ENCODE measurements at regions not wholly inside any gene's neighbourhood (a gene's known extent, or its start where the extent isn't known, plus 50 kb on each side); places are given as distances from the start of the nearest gene placed in this dataset.

- DNase-seq: no peak
Observed at GRCh38 chr5:73337586-73338255, 110.9 kb downstream of the FOXD1 start.

DNA sequence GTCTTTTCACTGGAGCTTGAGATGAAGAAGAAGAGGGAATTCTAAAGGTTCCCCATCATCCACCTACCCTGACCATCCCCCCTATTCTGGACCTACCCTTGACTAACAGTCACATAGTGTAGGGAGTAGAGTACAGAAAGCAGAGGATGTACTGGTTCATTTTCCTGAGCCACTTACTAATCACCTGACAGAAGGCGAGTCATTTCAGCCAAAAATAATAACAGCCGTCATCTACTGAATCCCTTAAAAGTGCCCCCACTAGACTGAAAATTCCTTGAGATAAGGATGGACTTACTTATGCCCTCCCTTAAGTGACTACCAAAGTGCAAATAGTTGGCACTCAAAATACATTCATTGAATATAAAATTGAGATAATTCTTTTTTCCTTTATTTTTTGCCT lies 112.2 kb downstream of the FOXD1 start:
- no peak for DNase-seq

GRCh38 chr5:73333944-73334703 lies 114.5 kb downstream of the FOXD1 start:
- no peak for DNase-seq

DNA sequence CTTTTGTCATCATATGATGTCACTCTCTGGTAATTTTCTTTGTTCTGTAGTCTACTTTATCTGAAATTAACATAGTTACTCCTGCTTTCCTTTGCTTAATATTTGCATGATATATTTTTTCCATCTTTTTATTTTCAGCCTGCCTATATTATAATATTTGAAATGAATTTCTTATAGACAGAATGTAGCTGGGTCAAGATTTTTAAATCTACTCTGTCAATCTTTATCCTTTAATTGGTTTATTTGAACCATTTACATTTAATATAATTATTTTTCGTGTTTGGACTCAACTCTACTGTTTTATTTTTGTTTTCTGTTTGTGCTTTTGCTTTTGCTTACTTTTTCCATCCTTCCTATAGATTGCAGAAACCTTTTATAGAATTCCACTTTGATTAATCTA lies 118.0 kb downstream of the FOXD1 start:
- no peak for DNase-seq

DNA sequence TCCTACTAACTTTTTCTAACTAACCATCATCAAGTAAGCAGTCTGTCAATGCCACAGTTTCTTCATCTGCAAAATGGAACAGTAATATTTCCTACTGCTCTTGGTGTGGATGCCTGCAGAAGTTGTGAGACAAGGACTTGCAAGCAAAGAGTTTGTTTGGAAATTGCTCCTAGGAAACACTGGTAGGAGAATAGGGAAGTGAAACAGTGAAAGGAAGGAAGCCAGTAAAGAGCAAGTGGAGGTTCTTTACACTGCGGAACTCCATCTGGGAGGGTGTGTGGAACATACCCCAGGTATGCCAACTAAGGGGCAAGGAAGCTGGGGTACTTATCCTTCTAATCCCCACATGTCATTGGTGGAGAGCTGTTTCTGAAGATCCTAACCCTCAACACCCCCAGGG lies 119.9 kb downstream of the FOXD1 start:
- no peak for DNase-seq

GRCh38 chr5:73327908-73328455 lies 120.6 kb downstream of the FOXD1 start:
- no peak for DNase-seq

GRCh38 chr5:73325546-73325945 lies 123.0 kb downstream of the FOXD1 start:
- no peak for DNase-seq

DNA sequence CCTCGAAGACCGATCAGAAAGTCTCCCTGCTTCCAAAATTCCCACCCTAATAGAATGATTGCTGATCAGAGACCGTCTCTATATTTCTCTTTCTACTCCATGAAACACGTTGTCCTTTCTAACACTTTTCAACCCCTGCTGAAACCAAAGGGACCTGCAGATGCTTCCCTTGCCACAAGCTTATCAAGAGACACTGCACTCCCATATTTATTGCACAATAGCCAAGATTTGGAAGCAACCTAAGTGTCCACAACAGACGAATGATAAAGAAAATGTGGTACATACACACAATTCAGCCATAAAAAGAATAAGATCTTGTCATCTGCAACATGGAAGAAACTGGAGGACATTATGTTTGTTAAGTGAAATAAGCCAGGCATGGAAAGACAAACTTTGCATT lies 125.1 kb downstream of the FOXD1 start:
- no peak for DNase-seq

- DNase-seq: no peak
Observed at GRCh38 chr5:73322437-73323076, 126.0 kb downstream of the FOXD1 start.

GRCh38 chr5:73321757-73322436 lies 126.7 kb downstream of the FOXD1 start:
- DNase-seq: no peak

DNA sequence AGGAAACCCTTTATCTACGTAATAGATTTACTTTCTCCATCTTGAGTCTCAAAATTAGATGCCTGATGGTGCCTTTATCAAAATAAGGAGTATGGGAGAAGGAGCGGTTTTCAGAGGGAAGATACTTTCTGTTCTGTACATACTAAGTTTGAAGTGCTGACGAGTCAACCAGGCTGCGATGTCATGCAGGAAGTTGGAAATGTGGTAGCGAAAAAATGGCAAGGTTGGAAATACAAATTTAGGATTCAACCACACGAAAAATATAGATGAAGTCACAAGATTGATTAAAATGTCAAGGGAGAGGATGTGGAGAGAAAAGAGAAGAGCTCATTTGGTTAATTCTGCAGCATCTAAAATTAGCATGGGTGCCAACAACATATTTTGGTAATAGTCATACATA lies 129.5 kb downstream of the FOXD1 start:
- DNase-seq: no peak

- DNase-seq: no peak
Observed at GRCh38 chr5:73318308-73318719, 130.3 kb downstream of the FOXD1 start.

DNA sequence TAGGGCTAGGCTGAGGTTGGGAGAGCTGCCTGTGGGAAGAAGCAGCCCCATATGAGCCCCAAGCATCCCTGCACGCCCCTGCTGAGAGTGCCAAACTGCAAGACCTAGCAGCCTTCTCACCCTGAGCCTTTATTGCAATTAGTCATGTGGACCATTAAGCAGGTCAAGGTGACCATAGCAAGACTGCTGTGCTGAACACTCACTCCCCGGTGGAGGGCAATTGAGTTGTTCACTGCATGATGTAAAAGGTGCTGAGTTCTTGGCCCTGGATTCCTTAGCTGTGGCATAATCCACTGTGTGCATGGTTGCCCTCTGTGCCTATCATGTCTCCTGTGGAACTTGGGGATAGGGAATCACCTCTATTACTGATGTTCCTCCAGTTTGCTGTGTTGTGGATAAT lies 131.1 kb downstream of the FOXD1 start:
- DNase-seq: no peak

GRCh38 chr5:73314395-73315257 lies 134.0 kb downstream of the FOXD1 start:
- DNase-seq: no peak

DNA sequence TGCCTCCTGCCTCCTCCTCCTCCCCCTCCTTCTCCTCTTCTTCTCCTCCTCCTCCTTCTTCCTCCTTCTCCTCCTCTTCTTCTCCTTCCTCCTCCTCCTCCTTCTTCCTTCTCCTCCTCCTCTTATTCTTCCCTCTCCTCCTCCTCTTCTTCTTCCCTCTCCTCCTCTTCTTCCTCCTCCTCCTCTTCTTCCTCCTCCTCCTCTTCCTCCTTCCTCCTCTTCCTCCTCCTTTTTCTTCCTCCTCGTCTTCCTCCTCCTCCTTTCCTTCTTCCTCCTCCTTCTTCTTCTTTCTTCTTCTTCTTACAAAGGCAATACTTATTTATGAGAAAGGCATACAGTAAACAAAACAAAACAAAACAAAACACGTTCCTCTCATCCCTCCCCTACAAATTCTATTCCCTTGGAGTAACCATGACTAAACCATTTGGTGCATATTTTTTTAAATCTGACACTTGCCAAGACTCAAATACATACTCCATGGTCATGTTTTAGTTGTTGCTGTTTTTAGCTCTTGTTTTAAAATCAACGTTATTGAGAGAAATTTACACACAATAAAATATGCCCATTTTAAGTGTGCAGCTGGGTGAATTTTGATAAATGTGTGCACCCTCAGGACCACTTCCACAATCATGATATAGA lies 135.6 kb downstream of the FOXD1 start:
- no peak for DNase-seq

- no peak for DNase-seq
Observed at GRCh38 chr5:73312146-73312871, 136.3 kb downstream of the FOXD1 start.

DNA sequence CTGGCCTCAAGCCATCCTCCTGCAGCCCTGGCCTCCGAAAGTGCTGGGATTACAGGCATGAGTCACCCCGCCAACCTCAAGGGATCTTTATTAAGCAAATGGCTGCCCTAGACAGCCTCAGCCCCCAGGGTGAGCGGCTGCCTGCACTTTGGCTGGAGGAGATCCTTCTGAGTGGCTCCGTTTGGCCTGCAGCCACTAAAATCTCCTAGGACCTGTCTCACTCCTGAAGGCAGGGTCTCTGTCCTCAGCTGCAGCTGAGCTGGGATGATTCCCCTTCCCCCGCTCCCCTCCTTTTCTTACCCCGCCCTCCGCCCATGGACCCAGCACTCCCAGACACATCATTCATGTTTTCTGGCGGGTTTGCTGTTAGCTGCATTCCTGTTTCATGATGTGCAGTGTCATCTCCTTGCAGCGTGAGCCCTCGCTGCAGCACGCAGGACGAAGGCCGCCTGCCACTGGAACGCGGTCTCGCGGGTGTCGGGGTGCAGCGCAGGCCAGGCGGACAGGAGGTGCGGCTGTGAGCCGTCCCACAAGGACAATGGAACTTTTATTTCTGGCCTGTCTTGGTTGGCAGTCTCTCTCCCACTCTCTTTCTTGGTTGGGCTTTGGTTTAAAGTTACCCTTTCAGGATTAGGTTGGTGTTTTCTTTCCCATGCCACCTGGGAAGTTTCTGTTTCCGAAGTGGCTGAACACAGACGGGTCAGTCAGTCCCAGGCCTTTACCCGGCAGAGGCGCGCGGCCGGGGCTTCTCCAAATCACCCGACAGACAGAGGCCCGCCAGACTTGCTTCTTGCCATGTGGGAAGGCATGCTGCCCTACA lies 137.1 kb downstream of the FOXD1 start:
- no peak for DNase-seq

- no peak for DNase-seq
Observed at GRCh38 chr5:73307645-73308355, 134.8 kb downstream of the TMEM174 start.

GRCh38 chr5:73306741-73307275 lies 133.8 kb downstream of the TMEM174 start:
- no peak for DNase-seq

Measured in activated CD8-positive, alpha-beta memory T cell treated with anti-CD3 and anti-CD28 coated beads for 24 hours (primary cell).